ENCODE measurements at regions not wholly inside any gene's neighbourhood (a gene's known extent, or its start where the extent isn't known, plus 50 kb on each side); places are given as distances from the start of the nearest gene placed in this dataset.

DNA sequence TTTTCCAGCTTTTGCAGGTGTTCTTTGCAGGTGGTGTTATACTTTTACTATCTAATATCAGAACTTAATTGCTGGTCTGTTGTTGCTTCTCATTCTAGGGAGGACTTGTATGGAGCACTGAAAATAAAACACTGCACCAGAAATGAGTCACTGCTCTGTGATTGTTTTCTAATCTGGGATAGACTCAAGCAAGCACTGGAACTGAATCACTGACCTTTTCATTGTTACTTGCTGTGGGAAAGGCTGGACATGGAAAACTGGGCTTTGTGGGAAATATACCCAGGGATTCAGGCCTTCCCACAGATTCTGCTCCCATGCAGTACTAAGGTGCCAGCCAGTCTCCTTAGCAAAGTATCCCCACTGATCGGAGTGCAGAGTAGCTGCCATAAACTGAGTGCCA lies 470.0 kb upstream of the GCFC2 start:
- H3K27ac ChIP-seq (ENCODE audit: low read length) = no peak overlapping the region
- TF ChIP-seq, protein P1, sequence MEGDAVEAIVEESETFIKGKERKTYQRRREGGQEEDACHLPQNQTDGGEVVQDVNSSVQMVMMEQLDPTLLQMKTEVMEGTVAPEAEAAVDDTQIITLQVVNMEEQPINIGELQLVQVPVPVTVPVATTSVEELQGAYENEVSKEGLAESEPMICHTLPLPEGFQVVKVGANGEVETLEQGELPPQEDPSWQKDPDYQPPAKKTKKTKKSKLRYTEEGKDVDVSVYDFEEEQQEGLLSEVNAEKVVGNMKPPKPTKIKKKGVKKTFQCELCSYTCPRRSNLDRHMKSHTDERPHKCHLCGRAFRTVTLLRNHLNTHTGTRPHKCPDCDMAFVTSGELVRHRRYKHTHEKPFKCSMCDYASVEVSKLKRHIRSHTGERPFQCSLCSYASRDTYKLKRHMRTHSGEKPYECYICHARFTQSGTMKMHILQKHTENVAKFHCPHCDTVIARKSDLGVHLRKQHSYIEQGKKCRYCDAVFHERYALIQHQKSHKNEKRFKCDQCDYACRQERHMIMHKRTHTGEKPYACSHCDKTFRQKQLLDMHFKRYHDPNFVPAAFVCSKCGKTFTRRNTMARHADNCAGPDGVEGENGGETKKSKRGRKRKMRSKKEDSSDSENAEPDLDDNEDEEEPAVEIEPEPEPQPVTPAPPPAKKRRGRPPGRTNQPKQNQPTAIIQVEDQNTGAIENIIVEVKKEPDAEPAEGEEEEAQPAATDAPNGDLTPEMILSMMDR (IDR thresholded peaks at IDR 0.05; ENCODE audit: low read length) = no peak
- no peak for TF ChIP-seq EZH2 (optimal IDR thresholded peaks at IDR 0.05; ENCODE audit: low read depth, low read length)
- no peak for TF ChIP-seq EZH2phosphoT487 (IDR thresholded peaks at IDR 0.05; ENCODE audit: low read length)
- DNase-seq = no peak
- no peak overlapping the region for H3K4me2 ChIP-seq (ENCODE audit: low read depth, low read length)
- no peaks in the 10 kb centered on the region for H3F3A ChIP-seq (ENCODE audit: insufficient read depth, low read length)
- no peaks in the 10 kb centered on the region for H3K9me2 ChIP-seq (replicated peaks; ENCODE audit: insufficient read depth, low read length)
- no peak overlapping the region for H3K4me3 ChIP-seq (ENCODE audit: low read length)
- H3K79me2 ChIP-seq (ENCODE audit: low read length) = no peaks in the 10 kb centered on the region
- no peaks in the 10 kb centered on the region for H3K27me3 ChIP-seq (replicated peaks; ENCODE audit: insufficient read depth, low read length)
- H3K9me3 ChIP-seq (replicated peaks; ENCODE audit: insufficient read depth, low read length) = no peaks in the 10 kb centered on the region
- H2AFZ ChIP-seq (ENCODE audit: low read length) = no peak overlapping the region
- no peaks in the 10 kb centered on the region for H3K4me1 ChIP-seq (ENCODE audit: low read length)
- no peaks in the 10 kb centered on the region for H3K36me3 ChIP-seq (replicated peaks; ENCODE audit: insufficient read depth, low read length)
- no peak overlapping the region for H3K9ac ChIP-seq (ENCODE audit: low read length)
- no peaks in the 10 kb centered on the region for H4K20me1 ChIP-seq (ENCODE audit: insufficient read depth, low read length)

DNA sequence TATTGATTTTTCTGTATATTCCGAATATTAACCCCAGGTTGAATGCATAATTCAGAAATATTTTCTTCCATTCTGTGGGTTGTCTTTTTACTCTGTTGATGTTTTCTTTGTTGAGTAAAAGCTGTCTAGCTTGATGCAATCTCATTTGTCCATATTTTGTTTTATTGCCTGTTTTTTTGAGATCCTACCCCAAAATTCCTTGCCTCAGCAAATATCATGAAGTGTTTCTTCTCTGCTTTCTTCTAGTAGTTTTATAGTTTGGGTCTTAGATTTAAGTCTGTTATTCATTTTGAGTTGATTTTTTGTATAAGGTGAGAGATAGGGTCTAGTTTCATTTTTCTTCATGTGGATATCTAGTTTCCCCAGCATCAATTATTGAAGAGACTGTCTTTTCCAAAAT lies 467.9 kb upstream of the GCFC2 start:
- no peak overlapping the region for H2AFZ ChIP-seq (ENCODE audit: low read length)
- H3K4me3 ChIP-seq (ENCODE audit: low read length) = no peak overlapping the region
- H3K79me2 ChIP-seq (ENCODE audit: low read length) = no peaks in the 10 kb centered on the region
- no peaks in the 10 kb centered on the region for H3K9me3 ChIP-seq (replicated peaks; ENCODE audit: insufficient read depth, low read length)
- no peaks in the 10 kb centered on the region for H3K9me2 ChIP-seq (replicated peaks; ENCODE audit: insufficient read depth, low read length)
- TF ChIP-seq EZH2 (optimal IDR thresholded peaks at IDR 0.05; ENCODE audit: low read depth, low read length) (no peak), EZH2phosphoT487 (IDR thresholded peaks at IDR 0.05; ENCODE audit: low read length) (no peak)
- TF ChIP-seq, protein P1 (IDR thresholded peaks at IDR 0.05; ENCODE audit: low read length) = no peak
- H3K36me3 ChIP-seq (replicated peaks; ENCODE audit: insufficient read depth, low read length) = no peaks in the 10 kb centered on the region
- H3K9ac ChIP-seq (ENCODE audit: low read length) = no peak overlapping the region
- H3F3A ChIP-seq (ENCODE audit: insufficient read depth, low read length) = no peaks in the 10 kb centered on the region
- no peaks in the 10 kb centered on the region for H3K27me3 ChIP-seq (replicated peaks; ENCODE audit: insufficient read depth, low read length)
- H3K4me2 ChIP-seq (ENCODE audit: low read depth, low read length) = no peak overlapping the region
- no peaks in the 10 kb centered on the region for H4K20me1 ChIP-seq (ENCODE audit: insufficient read depth, low read length)
- DNase-seq = no peak
- H3K4me1 ChIP-seq (ENCODE audit: low read length) = no peaks in the 10 kb centered on the region
- no peak overlapping the region for H3K27ac ChIP-seq (ENCODE audit: low read length)

DNA sequence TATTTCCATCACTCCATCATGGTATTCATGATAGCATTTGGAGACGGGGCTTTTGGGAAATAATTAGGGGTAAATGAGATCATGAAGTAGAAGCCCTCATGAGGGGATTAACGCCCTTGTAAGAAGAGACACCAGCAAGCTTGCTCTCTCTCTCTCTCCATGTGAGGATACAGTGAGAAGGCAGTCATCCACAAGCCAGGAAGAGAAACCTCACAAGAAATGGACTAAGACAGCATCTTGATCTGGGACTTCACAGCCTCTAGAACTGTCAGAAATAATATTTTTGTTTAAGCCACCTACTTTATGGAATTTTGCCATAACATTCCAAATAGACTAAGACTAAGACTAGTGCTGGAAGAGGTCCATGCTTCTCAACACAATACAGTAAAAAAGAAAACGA lies 464.6 kb upstream of the GCFC2 start:
- H4K20me1 ChIP-seq (ENCODE audit: insufficient read depth, low read length) = no peaks in the 10 kb centered on the region
- H3K9me2 ChIP-seq (replicated peaks; ENCODE audit: insufficient read depth, low read length) = no peaks in the 10 kb centered on the region
- no peak overlapping the region for H3K9ac ChIP-seq (ENCODE audit: low read length)
- H3K36me3 ChIP-seq (replicated peaks; ENCODE audit: insufficient read depth, low read length) = no peaks in the 10 kb centered on the region
- H3K4me1 ChIP-seq (ENCODE audit: low read length) = no peaks in the 10 kb centered on the region
- H3K79me2 ChIP-seq (ENCODE audit: low read length) = no peaks in the 10 kb centered on the region
- TF ChIP-seq, protein P1 (IDR thresholded peaks at IDR 0.05; ENCODE audit: low read length) = no peak
- TF ChIP-seq EZH2 (optimal IDR thresholded peaks at IDR 0.05; ENCODE audit: low read depth, low read length) (no peak), EZH2phosphoT487 (IDR thresholded peaks at IDR 0.05; ENCODE audit: low read length) (no peak)
- no peaks in the 10 kb centered on the region for H3K9me3 ChIP-seq (replicated peaks; ENCODE audit: insufficient read depth, low read length)
- H3F3A ChIP-seq (ENCODE audit: insufficient read depth, low read length) = no peaks in the 10 kb centered on the region
- no peak for DNase-seq
- H3K27ac ChIP-seq (ENCODE audit: low read length) = no peak overlapping the region
- no peak overlapping the region for H3K4me2 ChIP-seq (ENCODE audit: low read depth, low read length)
- H3K27me3 ChIP-seq (replicated peaks; ENCODE audit: insufficient read depth, low read length) = no peaks in the 10 kb centered on the region
- no peak overlapping the region for H3K4me3 ChIP-seq (ENCODE audit: low read length)
- H2AFZ ChIP-seq (ENCODE audit: low read length) = no peak overlapping the region
